A673 (cell line): ENCODE measurements at regions not wholly inside any gene's neighbourhood (a gene's known extent, or its start where the extent isn't known, plus 50 kb on each side); places are given as distances from the start of the nearest gene placed in this dataset.
A peak's percentile ranks its signal among the peaks of the same experiment; 100 is the strongest.
"Not testable (repeated sequence)": the region's sequence is repeated elsewhere in the genome, so short reads cannot be mapped to it uniquely, and the experiment has no call there.

Source experiments
- BruUV-seq: library from RNA; stranded (reverse); fragments of 400-500 nt; replicated peaks from 2 replicates; lab custom pipeline; 2021; lab: Mats Ljungman, UMichigan
- CTCF ChIA-PET: fragments of 300-600 bp; sonication (Branson Sonifier 250); formaldehyde crosslinking; loops from one replicate; lab custom pipeline; 2022; ENCODE audit warnings: antibody characterized with exemption; lab: Charles Lee
- POLR2A ChIA-PET: fragments of 300-600 bp; sonication (Branson Sonifier 250); formaldehyde crosslinking; loops from one replicate; lab custom pipeline; 2022; ENCODE audit warnings: antibody characterized with exemption; ENCODE audit not compliant: low non-redundant PET; lab: Charles Lee
- DNase-seq: peaks from one replicate; pipeline ENCODE4 v3.0.0-alpha.2; 2015; ENCODE audit warnings: low spot score
- H3K27ac ChIP-seq: fragments of 200-600 bp; sonication (generic); 2 replicates; pipeline ENCODE4 v1.5.1; 2016; ENCODE audit warnings: mixed run types, low read depth, mild to moderate bottlenecking, mixed read lengths, antibody characterized with exemption, low read length; ENCODE audit not compliant: poor library complexity, severe bottlenecking
- H3K27me3 ChIP-seq: fragments of 200-600 bp; sonication (generic); replicated peaks from 2 replicates; pipeline ENCODE4 v1.6.1; 2017; ENCODE audit warnings: mixed run types, low read depth, mild to moderate bottlenecking, mixed read lengths, antibody characterized with exemption, low read length; ENCODE audit not compliant: insufficient read depth, poor library complexity
- H3K36me3 ChIP-seq: fragments of 200-600 bp; sonication (generic); 2 replicates; pipeline ENCODE4 v1.6.1; 2016; ENCODE audit warnings: mixed run types, mild to moderate bottlenecking, mixed read lengths, antibody characterized with exemption, low read length; ENCODE audit not compliant: insufficient read depth, poor library complexity, severe bottlenecking
- H3K4me1 ChIP-seq: fragments of 200-600 bp; sonication (generic); 2 replicates; pipeline ENCODE4 v1.6.1; 2017; ENCODE audit warnings: mixed run types, mild to moderate bottlenecking, mixed read lengths, antibody characterized with exemption, low read length; ENCODE audit not compliant: insufficient read depth, poor library complexity, severe bottlenecking
- H3K4me3 ChIP-seq: fragments of 200-600 bp; sonication (generic); 2 replicates; pipeline ENCODE4 v1.5.1; 2016; ENCODE audit warnings: low read depth, mixed run types, mild to moderate bottlenecking, mixed read lengths, low read length; ENCODE audit not compliant: poor library complexity, severe bottlenecking
- H3K9me3 ChIP-seq: fragments of 200-600 bp; sonication (generic); 2 replicates; pipeline ENCODE4 v1.6.1; 2016; ENCODE audit warnings: mixed run types, low read depth, mild to moderate bottlenecking, mixed read lengths, antibody characterized with exemption, low read length; ENCODE audit not compliant: poor library complexity, severe bottlenecking
- intact Hi-C: fragments of 100-400 bp; cut with micrococcal nuclease; formaldehyde crosslinking; loops from one replicate; pipeline ENCODE4 v1.10.0; 2022; ENCODE audit not compliant: unreplicated experiment

DNA sequence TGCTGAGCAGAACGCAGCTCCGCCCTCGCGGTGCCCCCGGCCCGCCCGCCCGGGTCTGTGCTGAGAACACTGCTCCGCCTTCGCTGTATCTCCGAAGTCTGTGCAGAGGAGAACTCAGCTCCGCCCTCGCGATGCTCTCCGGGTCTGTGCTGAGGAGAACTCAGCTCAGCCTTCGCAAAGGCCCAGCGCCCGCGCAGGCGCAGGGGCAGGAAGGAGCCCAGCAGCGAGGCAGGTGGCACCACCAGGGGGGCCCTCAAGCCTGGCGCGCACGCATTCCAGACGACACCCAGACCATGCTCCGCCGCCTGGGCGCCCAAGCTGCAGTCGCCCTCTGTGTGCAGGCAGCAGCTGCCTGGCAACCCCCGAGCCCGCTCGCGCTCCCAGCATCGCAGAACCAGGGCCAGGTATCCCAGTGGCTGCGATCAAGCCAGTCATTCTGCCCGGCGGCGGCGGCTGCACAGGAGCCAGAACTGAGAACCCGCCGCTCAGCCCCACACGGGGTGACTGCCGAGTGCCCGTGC, 64.1 kb upstream of the GPR39 start:
- POLR2A ChIA-PET: interaction anchor here (0.5 kb wide), 1 partner anchor 1012 kb away, joined by 5 read pairs; no protein-coding TSS in a partner anchor
- Histone ChIP-seq H3K4me3 (peak overlapping the region; percentile 49), H3K27ac (peak overlapping the region; percentile 42)
- intact Hi-C loops: loop anchor here (10.0 kb wide), 1 partner anchor 1492 kb away; no protein-coding TSS in a partner anchor
- H3K4me1 ChIP-seq, CTCF ChIA-PET, H3K36me3 ChIP-seq, H3K27me3 ChIP-seq, BruUV-seq, H3K9me3 ChIP-seq: not testable (repeated sequence)
- peak; percentile 90 for DNase-seq

DNA sequence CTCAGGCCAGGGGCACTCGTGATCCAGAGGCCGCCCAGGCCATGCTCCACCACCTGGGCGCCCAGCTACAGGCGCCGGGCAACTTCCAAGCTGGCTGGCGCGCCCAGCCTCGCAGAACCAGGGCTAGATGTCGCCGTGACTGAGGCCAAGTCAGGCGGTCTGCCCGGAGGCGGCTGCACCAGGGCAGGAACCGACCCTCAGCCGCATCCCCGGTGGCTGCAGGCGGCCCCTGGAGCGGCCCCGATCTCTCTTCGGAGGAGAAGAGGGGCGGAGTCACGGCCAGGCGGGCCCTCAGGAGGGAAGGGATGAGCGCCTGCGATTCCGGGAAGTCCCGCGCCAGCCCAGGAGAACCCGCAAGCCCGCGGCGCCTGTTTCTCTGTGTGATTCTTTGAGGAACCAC, 63.2 kb upstream of the GPR39 start:
- H3K9me3 ChIP-seq, H3K4me1 ChIP-seq, POLR2A ChIA-PET, H3K36me3 ChIP-seq, H3K27me3 ChIP-seq, H3K27ac ChIP-seq, CTCF ChIA-PET, BruUV-seq: not testable (repeated sequence)
- peak; percentile 80 for DNase-seq
- H3K4me3 ChIP-seq: peak overlapping the region; percentile 49
- intact Hi-C loops: loop anchor here (10.0 kb wide), 1 partner anchor 1491 kb away; no protein-coding TSS in a partner anchor

DNA sequence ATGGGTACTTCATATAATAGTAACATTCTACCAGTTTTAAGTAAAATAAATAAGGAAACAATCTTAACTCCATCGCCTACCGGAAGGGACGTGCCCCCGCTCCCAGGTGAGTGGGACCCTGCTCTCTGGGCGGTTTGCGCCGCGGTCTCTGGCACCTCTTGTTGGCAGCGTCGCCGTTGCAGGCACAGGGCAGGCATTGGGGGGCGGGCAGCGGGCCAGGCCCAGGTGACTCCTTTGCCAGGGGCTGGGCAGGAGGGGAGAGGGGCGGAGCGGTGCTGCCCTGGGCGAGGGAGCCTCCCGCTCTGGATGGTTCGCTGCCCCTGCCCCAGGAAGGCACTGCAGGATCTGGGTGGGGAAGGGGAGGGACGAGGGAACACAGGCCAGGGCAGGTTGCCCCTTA, 55.6 kb upstream of the GPR39 start:
- BruUV-seq, H3K4me3 ChIP-seq, POLR2A ChIA-PET, H3K27ac ChIP-seq, CTCF ChIA-PET, DNase-seq, intact Hi-C loops, H3K36me3 ChIP-seq, H3K27me3 ChIP-seq, H3K4me1 ChIP-seq, H3K9me3 ChIP-seq: not testable (repeated sequence)

DNA sequence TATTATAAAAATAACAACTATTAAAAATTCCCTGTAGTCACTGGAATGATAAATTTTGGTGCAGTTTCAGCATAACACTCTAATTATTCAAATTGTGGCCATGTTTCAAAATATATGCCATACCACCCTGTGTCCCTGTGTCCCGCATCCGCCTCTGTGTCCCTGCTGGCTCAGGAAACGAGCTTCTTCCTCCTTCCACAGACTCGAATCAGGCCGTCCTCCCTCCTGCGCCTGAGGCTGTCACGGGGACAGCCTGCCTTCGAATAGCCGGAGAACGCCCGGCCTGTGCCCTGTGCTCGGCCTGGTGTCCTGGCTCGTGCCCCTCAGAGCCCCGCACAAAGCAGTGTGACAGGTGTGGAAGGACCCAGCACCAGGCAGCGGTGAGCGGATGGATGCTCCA, 55.1 kb upstream of the GPR39 start:
- H3K36me3 ChIP-seq, H3K9me3 ChIP-seq, BruUV-seq, POLR2A ChIA-PET, CTCF ChIA-PET, H3K4me1 ChIP-seq, intact Hi-C loops, H3K4me3 ChIP-seq, H3K27me3 ChIP-seq, H3K27ac ChIP-seq, DNase-seq: not testable (repeated sequence)

DNA sequence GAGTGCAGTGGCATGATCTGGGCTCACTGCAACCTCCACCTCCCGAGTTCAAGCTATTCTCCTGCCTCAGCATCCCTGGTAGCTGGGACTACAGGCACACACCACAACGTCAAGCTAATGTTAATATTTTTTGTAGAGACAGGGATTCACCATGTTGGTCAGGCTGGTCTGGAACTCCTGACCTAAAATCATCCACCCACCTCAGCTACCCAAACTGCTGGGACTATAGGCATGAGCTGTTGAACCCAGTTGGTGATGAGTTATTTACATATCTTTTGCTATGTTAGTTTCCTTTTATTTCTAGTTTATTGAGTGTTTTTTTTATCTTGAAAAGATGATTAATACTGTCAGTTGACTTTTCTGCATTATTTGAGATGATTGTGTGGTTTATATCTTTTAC, 53.3 kb upstream of the GPR39 start:
- CTCF ChIA-PET, POLR2A ChIA-PET, BruUV-seq: not testable (repeated sequence)

DNA sequence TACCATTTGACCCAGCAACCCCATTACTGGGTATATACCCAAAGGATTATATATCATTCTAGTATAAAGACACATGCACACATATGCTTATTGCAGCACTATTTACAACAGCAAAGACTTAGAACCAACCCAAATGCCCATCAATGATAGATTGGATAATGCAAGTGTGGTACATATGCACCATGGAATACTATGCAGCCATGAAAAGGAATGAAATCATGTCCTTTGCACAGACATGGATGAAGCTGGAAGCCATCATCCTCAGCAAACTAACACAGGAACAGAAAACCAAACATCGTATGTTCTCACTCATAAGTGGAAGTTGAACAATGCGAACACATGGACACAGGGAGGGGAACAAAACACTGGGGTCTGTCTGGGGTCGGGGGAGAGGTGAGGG, 50.6 kb upstream of the GPR39 start:
- H3K36me3 ChIP-seq, H3K9me3 ChIP-seq, CTCF ChIA-PET, BruUV-seq, intact Hi-C loops, H3K27ac ChIP-seq, H3K4me3 ChIP-seq, DNase-seq, H3K27me3 ChIP-seq, POLR2A ChIA-PET, H3K4me1 ChIP-seq: not testable (repeated sequence)

More for the DNA sequence above, 53.3 kb upstream of the GPR39 start:
- H3K4me3 ChIP-seq, H3K27me3 ChIP-seq, H3K36me3 ChIP-seq, H3K27ac ChIP-seq, H3K9me3 ChIP-seq, intact Hi-C loops, H3K4me1 ChIP-seq, DNase-seq: not testable (repeated sequence)
